B cell (primary cell): ENCODE measurements at regions not wholly inside any gene's neighbourhood (a gene's known extent, or its start where the extent isn't known, plus 50 kb on each side); places are given as distances from the start of the nearest gene placed in this dataset.

Source experiments
- ATAC-seq: fragments of 200-7000 bp; cut with Tn5 transposase; one replicate; pipeline ENCODE4 v1.10.0; 2021; ENCODE audit warnings: low read depth, mild to moderate bottlenecking, moderate number of reproducible peaks, moderate library complexity
- CTCF ChIA-PET: fragments of 350-600 bp; sonication (Branson Sonifier 250); formaldehyde crosslinking; loops from one replicate; lab custom pipeline; 2021; ENCODE audit warnings: antibody characterized with exemption, inconsistent platforms; lab: Charles Lee
- POLR2A ChIA-PET: fragments of 350-600 bp; sonication (Branson Sonifier 250); formaldehyde crosslinking; loops from one replicate; lab custom pipeline; 2021; ENCODE audit warnings: antibody characterized with exemption; lab: Charles Lee
- DNase-seq: peaks from one replicate; pipeline ENCODE4 v3.0.0; 2013
- H2AFZ ChIP-seq: 2 replicates; pipeline ENCODE4 v1.6.1; 2012; ENCODE audit warnings: mild to moderate bottlenecking, low read depth, low read length; ENCODE audit not compliant: insufficient read depth, poor library complexity, severe bottlenecking
- H3K27ac ChIP-seq, 2 donors: 1 replicate in 1 of 2; 2 replicates in 1 of 2; pipeline ENCODE4 v1.5.1; 2012 to 2013; ENCODE audit warnings: low read length in 2 of 2, mild to moderate bottlenecking in 2 of 2, moderate library complexity in 1 of 2
- H3K27me3 ChIP-seq, 4 experiments: fragments of 200-600 bp in 1 of 4; sonication (generic) in 1 of 4; replicated peaks in 1 of 4; 1 replicate in 2 of 4; 2 replicates in 2 of 4; pipeline versions ENCODE4 v1.6.1 to v1.7.0; 2013 to 2016; ENCODE audit warnings: low read length in 3 of 4, mild to moderate bottlenecking in 2 of 4, mixed read lengths in 1 of 4, moderate library complexity in 1 of 4; ENCODE audit not compliant: insufficient read depth in 4 of 4, control insufficient read depth in 3 of 4; ENCODE audit errors: control extremely low read depth in 1 of 4
- H3K36me3 ChIP-seq, 2 experiments: replicated peaks in 1 of 2; 1 replicate in 1 of 2; 2 replicates in 1 of 2; pipeline versions ENCODE4 v1.6.1 to v1.7.1; 2013; ENCODE audit warnings: low read length in 1 of 2; ENCODE audit not compliant: insufficient read depth in 2 of 2, control insufficient read depth in 1 of 2; ENCODE audit errors: control extremely low read depth in 1 of 2, extremely low read depth in 1 of 2
- H3K4me1 ChIP-seq, 2 donors: fragments of 200-600 bp in 1 of 2; sonication (generic) in 1 of 2; 1 replicate in 1 of 2; 2 replicates in 1 of 2; pipeline versions ENCODE4 v1.5.1 to v1.6.1; 2013 to 2017; ENCODE audit warnings: low read length in 2 of 2; ENCODE audit not compliant: control insufficient read depth in 2 of 2, insufficient read depth in 2 of 2
- H3K4me2 ChIP-seq: replicated peaks from 2 replicates; pipeline ENCODE3; 2012; ENCODE audit warnings: mild to moderate bottlenecking, low read depth, low read length; ENCODE audit not compliant: poor library complexity, severe bottlenecking
- H3K4me3 ChIP-seq, 5 experiments: fragments of 200-600 bp in 1 of 5; sonication (generic) in 1 of 5; 1 replicate in 3 of 5; 2 replicates in 2 of 5; pipeline versions ENCODE4 v1.5.1 to v1.7.0; 2011 to 2016; ENCODE audit warnings: low read length in 4 of 5, mild to moderate bottlenecking in 4 of 5, low read depth in 2 of 5, control low read depth in 1 of 5, moderate library complexity in 1 of 5; ENCODE audit not compliant: insufficient read depth in 1 of 5; ENCODE audit errors: control extremely low read depth in 1 of 5, extremely low read depth in 1 of 5
- H3K79me2 ChIP-seq: fragments of 200-600 bp; sonication (generic); one replicate; pipeline ENCODE4 v1.6.0; 2016; ENCODE audit warnings: low read length; ENCODE audit not compliant: control insufficient read depth, insufficient read depth
- H3K9ac ChIP-seq: fragments of 200-600 bp; sonication (generic); 2 replicates; pipeline ENCODE4 v1.6.1; 2017; ENCODE audit warnings: mild to moderate bottlenecking, low read length, moderate library complexity
- H3K9me3 ChIP-seq, 3 donors: one replicate each; pipeline versions ENCODE4 v1.6.1 to v1.7.1; 2013; ENCODE audit warnings: low read length in 2 of 3; ENCODE audit not compliant: control insufficient read depth in 2 of 3, insufficient read depth in 1 of 3; ENCODE audit errors: control extremely low read depth in 1 of 3
- H4K20me1 ChIP-seq: 2 replicates; pipeline ENCODE4 v1.6.0; 2012; ENCODE audit warnings: mild to moderate bottlenecking, low read length; ENCODE audit not compliant: insufficient read depth, control insufficient read depth, poor library complexity, severe bottlenecking
- H3K27ac Mint-ChIP-seq: one replicate; pipeline ENCODE4 v1.8.0; 2021; ENCODE audit warnings: mixed read lengths
- H3K27me3 Mint-ChIP-seq: one replicate; pipeline ENCODE4 v1.8.0; 2021; ENCODE audit warnings: mixed read lengths
- H3K4me1 Mint-ChIP-seq: one replicate; pipeline ENCODE4 v1.8.0; 2021; ENCODE audit warnings: mixed read lengths
- H3K4me3 Mint-ChIP-seq: one replicate; pipeline ENCODE4 v1.8.0; 2021; ENCODE audit warnings: mixed read lengths
- H3K9me3 Mint-ChIP-seq: one replicate; pipeline ENCODE4 v1.8.0; 2022; ENCODE audit warnings: mixed read lengths; ENCODE audit not compliant: insufficient read depth
- EZH2 ChIP-seq: IDR thresholded peaks from 2 replicates; pipeline ENCODE4 v1.6.1; 2012; ENCODE audit warnings: borderline replicate concordance, low read depth, mild to moderate bottlenecking, moderate library complexity, low read length; ENCODE audit not compliant: insufficient read depth, poor library complexity, severe bottlenecking
- WGBS: methylation state at CpG from one replicate; pipeline ENCODE4 v1.1.5; 2013; ENCODE audit warnings: missing lambda C conversion rate; ENCODE audit not compliant: insufficient coverage; 5-methylcytosine and 5-hydroxymethylcytosine counted together
- intact Hi-C: fragments of 100-400 bp; cut with micrococcal nuclease; formaldehyde crosslinking; loops from one replicate; pipeline ENCODE4 v1.10.0; 2022
- TF ChIP-seq, protein P1 (sequence below): fragments of 200-600 bp; IDR thresholded peaks from one replicate; pipeline ENCODE4 v1.8.0; 2022; ENCODE audit warnings: antibody characterized with exemption, mild to moderate bottlenecking

GRCh38 chr21:36636439-36636838, 62.5 kb upstream of the SIM2 start:
- Histone ChIP-seq H3K36me3 (no peaks in the 10 kb centered on the region), H4K20me1 (no peaks in the 10 kb centered on the region), H3K9ac (no peak overlapping the region), H3K4me1 (no peaks in the 10 kb centered on the region), H3K27ac (no peak overlapping the region), H2AFZ (no peak overlapping the region), H3K9me3 (peaks cover 2 to 11% (median 9%) of the 10 kb centered on the region in 3 donors), H3K4me2 (no peak overlapping the region), H3K27me3 (no peaks in the 10 kb centered on the region), H3K79me2 (no peaks in the 10 kb centered on the region), H3K4me3 (no peak overlapping the region)
- ChIA-PET CTCF (interaction anchor here (1.2 kb wide), 1 partner anchor 12 kb away, joined by 5 read pairs; no protein-coding TSS in a partner anchor), POLR2A (no interaction called here)
- intact Hi-C loops = no loop called here
- no peak for ATAC-seq
- peaks cover 4% of the 10 kb centered on the region for H3K27me3 Mint-ChIP-seq
- WGBS = 100% methylated on average over 1 of the region's 2 CpGs
- H3K4me1 Mint-ChIP-seq = no peaks in the 10 kb centered on the region
- no peak overlapping the region for H3K4me3 Mint-ChIP-seq
- H3K9me3 Mint-ChIP-seq = peaks cover 4% of the 10 kb centered on the region
- no peak for DNase-seq
- no peak overlapping the region for H3K27ac Mint-ChIP-seq
- TF ChIP-seq, protein P1, sequence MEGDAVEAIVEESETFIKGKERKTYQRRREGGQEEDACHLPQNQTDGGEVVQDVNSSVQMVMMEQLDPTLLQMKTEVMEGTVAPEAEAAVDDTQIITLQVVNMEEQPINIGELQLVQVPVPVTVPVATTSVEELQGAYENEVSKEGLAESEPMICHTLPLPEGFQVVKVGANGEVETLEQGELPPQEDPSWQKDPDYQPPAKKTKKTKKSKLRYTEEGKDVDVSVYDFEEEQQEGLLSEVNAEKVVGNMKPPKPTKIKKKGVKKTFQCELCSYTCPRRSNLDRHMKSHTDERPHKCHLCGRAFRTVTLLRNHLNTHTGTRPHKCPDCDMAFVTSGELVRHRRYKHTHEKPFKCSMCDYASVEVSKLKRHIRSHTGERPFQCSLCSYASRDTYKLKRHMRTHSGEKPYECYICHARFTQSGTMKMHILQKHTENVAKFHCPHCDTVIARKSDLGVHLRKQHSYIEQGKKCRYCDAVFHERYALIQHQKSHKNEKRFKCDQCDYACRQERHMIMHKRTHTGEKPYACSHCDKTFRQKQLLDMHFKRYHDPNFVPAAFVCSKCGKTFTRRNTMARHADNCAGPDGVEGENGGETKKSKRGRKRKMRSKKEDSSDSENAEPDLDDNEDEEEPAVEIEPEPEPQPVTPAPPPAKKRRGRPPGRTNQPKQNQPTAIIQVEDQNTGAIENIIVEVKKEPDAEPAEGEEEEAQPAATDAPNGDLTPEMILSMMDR = no peak
- no peak for TF ChIP-seq EZH2

- no peak overlapping the region for H3K27ac ChIP-seq
- H3K27me3 ChIP-seq = no peaks in the 10 kb centered on the region
- H3K36me3 ChIP-seq = no peaks in the 10 kb centered on the region
- no peaks in the 10 kb centered on the region for H3K79me2 ChIP-seq
- no peak for DNase-seq
- no peak overlapping the region for H3K9ac ChIP-seq
- TF ChIP-seq EZH2 = no peak
- TF ChIP-seq, protein P1 = no peak
- no peak overlapping the region for H3K27ac Mint-ChIP-seq
- H2AFZ ChIP-seq = no peak overlapping the region
- H3K27me3 Mint-ChIP-seq = peaks cover 4% of the 10 kb centered on the region
- WGBS = 54% methylated on average over 4 of the region's 6 CpGs
- no peak overlapping the region for H3K4me3 Mint-ChIP-seq
- H3K4me2 ChIP-seq = no peak overlapping the region
- H3K4me1 ChIP-seq = no peaks in the 10 kb centered on the region
- POLR2A ChIA-PET = no interaction called here
- H3K4me3 ChIP-seq = no peak overlapping the region
- ATAC-seq = no peak
- peaks cover 2 to 13% (median 11%) of the 10 kb centered on the region in 3 donors for H3K9me3 ChIP-seq
- no peaks in the 10 kb centered on the region for H3K4me1 Mint-ChIP-seq
- H3K9me3 Mint-ChIP-seq = peaks cover 9% of the 10 kb centered on the region
- no peaks in the 10 kb centered on the region for H4K20me1 ChIP-seq
- CTCF ChIA-PET = interaction anchor here (1.9 kb wide), 1 partner anchor 9 kb away, joined by 13 read pairs; no protein-coding TSS in a partner anchor
- intact Hi-C loops = no loop called here
Measured at GRCh38 chr21:36639769-36640168, 59.1 kb upstream of the SIM2 start.
